Activated T-cell treated with anti-CD3 and anti-CD28 coated beads, Interleukin-2, amount 50 U/mL, for 72 hours (primary cell): ENCODE measurements at regions not wholly inside any gene's neighbourhood (a gene's known extent, or its start where the extent isn't known, plus 50 kb on each side); places are given as distances from the start of the nearest gene placed in this dataset.

ENCODE experiments used
- ATAC-seq, 2 donors: fragments of 150-1000 bp; cut with Tn5 transposase; replicated peaks in 1 of 2; 2 replicates each; pipeline ENCODE4 v1.10.0; 2021; ENCODE audit warnings: moderate library complexity in 2 of 2, mild to moderate bottlenecking in 1 of 2
- DNase-seq, 2 donors: peaks; one replicate each; pipeline ENCODE4 v3.0.0; 2021 to 2022; ENCODE audit warnings: mixed read lengths in 1 of 2
- H3K27ac Mint-ChIP-seq: one replicate; pipeline ENCODE4 v1.8.0; 2022; ENCODE audit warnings: mild to moderate bottlenecking, moderate library complexity, mixed read lengths
- H3K27me3 Mint-ChIP-seq: one replicate; pipeline ENCODE4 v1.8.0; 2022; ENCODE audit warnings: low read depth, mixed read lengths
- H3K36me3 Mint-ChIP-seq, 2 donors: one replicate each; pipeline ENCODE4 v1.8.0; 2022; ENCODE audit warnings: mixed read lengths in 2 of 2, mild to moderate bottlenecking in 1 of 2; ENCODE audit not compliant: insufficient read depth in 2 of 2
- H3K4me1 Mint-ChIP-seq: one replicate; pipeline ENCODE4 v1.8.0; 2022; ENCODE audit warnings: low read depth, mixed read lengths
- H3K4me3 Mint-ChIP-seq, 2 donors: one replicate each; pipeline ENCODE4 v1.8.0; 2022; ENCODE audit warnings: mild to moderate bottlenecking in 2 of 2, mixed read lengths in 2 of 2, moderate library complexity in 2 of 2
- H3K9me3 Mint-ChIP-seq, 2 donors: one replicate each; pipeline ENCODE4 v1.8.0; 2022; ENCODE audit warnings: mixed read lengths in 2 of 2

- no peak overlapping the region for H3K27ac Mint-ChIP-seq
- ATAC-seq = no peak
These were observed 172.8 kb downstream of the PTGER3 start for GRCh38 chr1:70874818-70875217.

GRCh38 chr1:70877343-70877742 lies 170.3 kb downstream of the PTGER3 start:
- peaks cover 2% of the 10 kb centered on the region in 2 donors for H3K9me3 Mint-ChIP-seq
- H3K4me1 Mint-ChIP-seq = no peaks in the 10 kb centered on the region
- no peak overlapping the region for H3K4me3 Mint-ChIP-seq
- no peaks in the 10 kb centered on the region for H3K27me3 Mint-ChIP-seq
- no peak for DNase-seq
- ATAC-seq = no peak
- no peak overlapping the region for H3K27ac Mint-ChIP-seq
- H3K36me3 Mint-ChIP-seq = no peaks in the 10 kb centered on the region

More at GRCh38 chr1:70874818-70875217, 172.8 kb downstream of the PTGER3 start:
- Mint-ChIP-seq H3K36me3 (no peaks in the 10 kb centered on the region), H3K9me3 (peaks cover 2 to 3% of the 10 kb centered on the region in 2 donors), H3K27me3 (no peaks in the 10 kb centered on the region), H3K4me3 (no peak overlapping the region), H3K4me1 (no peaks in the 10 kb centered on the region)
- no peak for DNase-seq

GRCh38 chr1:70887936-70888335 lies 159.7 kb downstream of the PTGER3 start:
- Mint-ChIP-seq H3K27me3 (no peaks in the 10 kb centered on the region), H3K4me3 (no peak overlapping the region), H3K36me3 (no peaks in the 10 kb centered on the region), H3K9me3 (no peaks in the 10 kb centered on the region), H3K4me1 (no peaks in the 10 kb centered on the region), H3K27ac (no peak overlapping the region)
- ATAC-seq = no peak
- DNase-seq = no peak

GRCh38 chr1:70888722-70889121 lies 158.9 kb downstream of the PTGER3 start:
- Mint-ChIP-seq H3K27me3 (no peaks in the 10 kb centered on the region), H3K9me3 (no peaks in the 10 kb centered on the region), H3K4me3 (no peak overlapping the region), H3K27ac (no peak overlapping the region), H3K4me1 (no peaks in the 10 kb centered on the region), H3K36me3 (no peaks in the 10 kb centered on the region)
- DNase-seq (no peak), ATAC-seq (no peak)

- Mint-ChIP-seq H3K4me3 (no peak overlapping the region), H3K4me1 (no peaks in the 10 kb centered on the region), H3K27me3 (no peaks in the 10 kb centered on the region), H3K9me3 (no peaks in the 10 kb centered on the region), H3K36me3 (no peaks in the 10 kb centered on the region), H3K27ac (no peak overlapping the region)
- ATAC-seq (no peak), DNase-seq (no peak)
These were observed 157.2 kb downstream of the PTGER3 start for GRCh38 chr1:70890408-70890807.

GRCh38 chr1:70891051-70891843 lies 156.4 kb downstream of the PTGER3 start:
- Mint-ChIP-seq H3K4me1 (no peaks in the 10 kb centered on the region), H3K9me3 (no peaks in the 10 kb centered on the region), H3K4me3 (no peak overlapping the region), H3K36me3 (no peaks in the 10 kb centered on the region), H3K27ac (no peak overlapping the region), H3K27me3 (no peaks in the 10 kb centered on the region)
- ATAC-seq (no peak), DNase-seq (no peak)

- no peaks in the 10 kb centered on the region for H3K9me3 Mint-ChIP-seq
- H3K4me3 Mint-ChIP-seq = no peak overlapping the region
- DNase-seq (no peak), ATAC-seq (no peak)
- H3K27me3 Mint-ChIP-seq = no peaks in the 10 kb centered on the region
- no peaks in the 10 kb centered on the region for H3K4me1 Mint-ChIP-seq
- H3K27ac Mint-ChIP-seq = no peak overlapping the region
- H3K36me3 Mint-ChIP-seq = no peaks in the 10 kb centered on the region
These were observed 155.5 kb downstream of the PTGER3 start for GRCh38 chr1:70892140-70892539.

GRCh38 chr1:70892930-70893329 lies 154.7 kb downstream of the PTGER3 start:
- Mint-ChIP-seq H3K36me3 (no peaks in the 10 kb centered on the region), H3K27me3 (no peaks in the 10 kb centered on the region), H3K9me3 (no peaks in the 10 kb centered on the region), H3K4me3 (no peak overlapping the region), H3K4me1 (no peaks in the 10 kb centered on the region), H3K27ac (no peak overlapping the region)
- DNase-seq = no peak
- no peak for ATAC-seq

GRCh38 chr1:70893381-70893780 lies 154.2 kb downstream of the PTGER3 start:
- Mint-ChIP-seq H3K9me3 (no peaks in the 10 kb centered on the region), H3K4me3 (no peak overlapping the region), H3K27me3 (no peaks in the 10 kb centered on the region), H3K27ac (no peak overlapping the region), H3K36me3 (no peaks in the 10 kb centered on the region), H3K4me1 (no peaks in the 10 kb centered on the region)
- DNase-seq = no peak
- ATAC-seq = no peak

GRCh38 chr1:70895531-70895930 lies 152.1 kb downstream of the PTGER3 start:
- Mint-ChIP-seq H3K27me3 (no peaks in the 10 kb centered on the region), H3K4me1 (no peaks in the 10 kb centered on the region), H3K9me3 (no peaks in the 10 kb centered on the region), H3K36me3 (no peaks in the 10 kb centered on the region), H3K27ac (no peak overlapping the region), H3K4me3 (no peak overlapping the region)
- DNase-seq = no peak
- ATAC-seq = no peak

- no peak for ATAC-seq
- no peaks in the 10 kb centered on the region for H3K4me1 Mint-ChIP-seq
- no peaks in the 10 kb centered on the region for H3K36me3 Mint-ChIP-seq
- DNase-seq = no peak
- H3K27ac Mint-ChIP-seq = no peak overlapping the region
- no peaks in the 10 kb centered on the region for H3K27me3 Mint-ChIP-seq
- no peak overlapping the region for H3K4me3 Mint-ChIP-seq
- H3K9me3 Mint-ChIP-seq = no peaks in the 10 kb centered on the region
These were observed 151.4 kb downstream of the PTGER3 start for GRCh38 chr1:70896224-70896623.

- Mint-ChIP-seq H3K4me1 (no peaks in the 10 kb centered on the region), H3K9me3 (no peaks in the 10 kb centered on the region), H3K36me3 (no peaks in the 10 kb centered on the region), H3K27ac (no peak overlapping the region), H3K4me3 (no peak overlapping the region), H3K27me3 (no peaks in the 10 kb centered on the region)
- DNase-seq (no peak), ATAC-seq (no peak)
These were observed 150.3 kb downstream of the PTGER3 start for GRCh38 chr1:70897273-70897672.

- DNase-seq = no peak
- Mint-ChIP-seq H3K36me3 (no peaks in the 10 kb centered on the region), H3K4me3 (no peak overlapping the region), H3K27ac (no peak overlapping the region), H3K9me3 (peaks cover 0 to 3% of the 10 kb centered on the region in 2 donors), H3K4me1 (no peaks in the 10 kb centered on the region), H3K27me3 (no peaks in the 10 kb centered on the region)
- no peak for ATAC-seq
These were observed 147.9 kb downstream of the PTGER3 start for GRCh38 chr1:70899735-70900134.

- Mint-ChIP-seq H3K36me3 (no peaks in the 10 kb centered on the region), H3K4me1 (no peaks in the 10 kb centered on the region), H3K4me3 (no peak overlapping the region), H3K9me3 (peaks cover 0 to 3% of the 10 kb centered on the region in 2 donors), H3K27ac (no peak overlapping the region), H3K27me3 (no peaks in the 10 kb centered on the region)
- DNase-seq (no peak), ATAC-seq (no peak)
These were observed 145.4 kb downstream of the PTGER3 start for GRCh38 chr1:70902211-70902610.
